AG10803 (cell line): ENCODE measurements at regions not wholly inside any gene's neighbourhood (a gene's known extent, or its start where the extent isn't known, plus 50 kb on each side); places are given as distances from the start of the nearest gene placed in this dataset.
"Not testable (repeated sequence)": the region's sequence is repeated elsewhere in the genome, so short reads cannot be mapped to it uniquely, and the experiment has no call there.

ENCODE experiments used
- DNase-seq: peaks from one replicate; pipeline ENCODE4 v3.0.0; 2010; ENCODE audit warnings: low read depth
- H3K4me3 ChIP-seq: 2 replicates; pipeline ENCODE4 v1.5.1; 2011; ENCODE audit warnings: mild to moderate bottlenecking, low read length, control low read depth
- CTCF ChIP-seq: conservative IDR thresholded peaks from 2 replicates; pipeline ENCODE4 v1.5.1; 2011; ENCODE audit warnings: mild to moderate bottlenecking, low read length, control low read depth, inconsistent platforms

- no peak for TF ChIP-seq CTCF
- no peak for DNase-seq
- H3K4me3 ChIP-seq: no peak overlapping the region
Observed at GRCh38 chr9:85858056-85858750, 82.7 kb upstream of the NAA35 start.

GRCh38 chr9:85859765-85860164, 81.2 kb upstream of the NAA35 start:
- DNase-seq: no peak
- no peak for TF ChIP-seq CTCF
- H3K4me3 ChIP-seq: no peak overlapping the region

- not testable (repeated sequence) for DNase-seq, H3K4me3 ChIP-seq
Observed at GRCh38 chr9:85861882-85862281, 79.1 kb upstream of the NAA35 start.

- no peak for TF ChIP-seq CTCF
- no peak for DNase-seq
Observed at GRCh38 chr9:85863875-85864274, 77.1 kb upstream of the NAA35 start.

GRCh38 chr9:85871008-85871407, 69.9 kb upstream of the NAA35 start:
- no peak overlapping the region for H3K4me3 ChIP-seq
- no peak for DNase-seq
- TF ChIP-seq CTCF: no peak

More at GRCh38 chr9:85863875-85864274, 77.1 kb upstream of the NAA35 start:
- no peak overlapping the region for H3K4me3 ChIP-seq

GRCh38 chr9:85871683-85872082, 69.3 kb upstream of the NAA35 start:
- H3K4me3 ChIP-seq: not testable (repeated sequence)

GRCh38 chr9:85872463-85872862, 68.5 kb upstream of the NAA35 start:
- no peak for DNase-seq
- no peak overlapping the region for H3K4me3 ChIP-seq
- TF ChIP-seq CTCF: no peak

More at GRCh38 chr9:85871683-85872082, 69.3 kb upstream of the NAA35 start:
- DNase-seq: not testable (repeated sequence)

- no peak for DNase-seq
- no peak overlapping the region for H3K4me3 ChIP-seq
- no peak for TF ChIP-seq CTCF
Observed at GRCh38 chr9:85876628-85877027, 64.3 kb upstream of the NAA35 start.

- not testable (repeated sequence) for H3K4me3 ChIP-seq, DNase-seq
Observed at GRCh38 chr9:85878872-85879597, 61.9 kb upstream of the NAA35 start.

- not testable (repeated sequence) for H3K4me3 ChIP-seq, DNase-seq
Observed at GRCh38 chr9:85880507-85880906, 60.4 kb upstream of the NAA35 start.
